IMR-90 (cell line): ENCODE measurements at regions not wholly inside any gene's neighbourhood (a gene's known extent, or its start where the extent isn't known, plus 50 kb on each side); places are given as distances from the start of the nearest gene placed in this dataset.
A peak's percentile ranks its signal among the peaks of the same experiment; 100 is the strongest.

Experiments used
- ATAC-seq: fragments of 200-7000 bp; cut with Tn5 transposase; 2 replicates; pipeline ENCODE4 v1.9.1; 2020; ENCODE audit warnings: low read depth, mild to moderate bottlenecking, moderate library complexity
- BruUV-seq: library from RNA; stranded (reverse); fragments of 400-500 nt; replicated peaks from 2 replicates; lab custom pipeline; 2021; lab: Mats Ljungman, UMichigan
- CTCF ChIA-PET: fragments of 300-600 bp; formaldehyde crosslinking; extraction: SDS; loops from one replicate; lab custom pipeline; 2021; ENCODE audit warnings: antibody characterized with exemption; lab: Yijun Ruan, JAX
- POLR2A ChIA-PET: fragments of 300-600 bp; sonication (Branson Sonifier 250); formaldehyde crosslinking; loops from one replicate; lab custom pipeline; 2022; ENCODE audit warnings: antibody characterized with exemption; ENCODE audit not compliant: unreplicated experiment; lab: Charles Lee
- DNase-seq: peaks from one replicate; pipeline ENCODE4 v3.0.0; 2013
- H2AFZ ChIP-seq: replicated peaks from 2 replicates; pipeline ENCODE3; 2013; ENCODE audit warnings: low read length, mild to moderate bottlenecking; ENCODE audit not compliant: poor library complexity
- H2AK5ac ChIP-seq: 2 replicates; pipeline ENCODE4 v1.6.1; 2013; ENCODE audit warnings: low read depth, low read length, inconsistent platforms
- H2AK9ac ChIP-seq: replicated peaks from 2 replicates; pipeline ENCODE3; 2013; ENCODE audit warnings: mild to moderate bottlenecking, low read depth, low read length, moderate library complexity; ENCODE audit not compliant: poor library complexity
- H2BK120ac ChIP-seq: 2 replicates; pipeline ENCODE4 v1.6.1; 2013; ENCODE audit warnings: low read depth, low read length, inconsistent platforms
- H2BK15ac ChIP-seq: 3 replicates; pipeline ENCODE4 v1.6.1; 2013; ENCODE audit warnings: low read depth, low read length, inconsistent platforms
- H2BK20ac ChIP-seq: 2 replicates; pipeline ENCODE4 v1.6.1; 2013; ENCODE audit warnings: low read depth, mild to moderate bottlenecking, inconsistent platforms, low read length, moderate library complexity
- H2BK5ac ChIP-seq: 2 replicates; pipeline ENCODE4 v1.6.1; 2013; ENCODE audit warnings: mild to moderate bottlenecking, low read depth, low read length, inconsistent platforms; ENCODE audit not compliant: poor library complexity, severe bottlenecking
- H3K14ac ChIP-seq: replicated peaks from 2 replicates; pipeline ENCODE4 v1.6.1; 2013; ENCODE audit warnings: low read depth, low read length, inconsistent platforms
- H3K18ac ChIP-seq: 2 replicates; pipeline ENCODE4 v1.6.1; 2013; ENCODE audit warnings: low read depth, low read length, control low read depth
- H3K23ac ChIP-seq: 2 replicates; pipeline ENCODE4 v1.6.1; 2013; ENCODE audit warnings: low read depth, low read length, inconsistent platforms
- H3K27ac ChIP-seq: 2 replicates; pipeline ENCODE4 v1.5.1; 2013; ENCODE audit warnings: mild to moderate bottlenecking, control low read depth, low read length; ENCODE audit not compliant: insufficient read depth
- H3K27me3 ChIP-seq: 2 replicates; pipeline ENCODE4 v1.6.1; 2013; ENCODE audit warnings: low read length; ENCODE audit not compliant: control insufficient read depth, insufficient read depth
- H3K36me3 ChIP-seq: 2 replicates; pipeline ENCODE4 v1.6.1; 2013; ENCODE audit warnings: low read length, mixed read lengths; ENCODE audit not compliant: control insufficient read depth, insufficient read depth
- H3K4ac ChIP-seq: 2 replicates; pipeline ENCODE4 v1.6.1; 2013; ENCODE audit warnings: low read depth, low read length, inconsistent platforms
- H3K4me1 ChIP-seq: 2 replicates; pipeline ENCODE4 v1.6.1; 2013; ENCODE audit warnings: low read length, mixed read lengths; ENCODE audit not compliant: control insufficient read depth, insufficient read depth
- H3K4me2 ChIP-seq: 2 replicates; pipeline ENCODE4 v1.6.1; 2013; ENCODE audit warnings: low read depth, mild to moderate bottlenecking, control low read depth, low read length, moderate library complexity
- H3K4me3 ChIP-seq: 2 replicates; pipeline ENCODE4 v1.5.1; 2013; ENCODE audit warnings: low read depth, mild to moderate bottlenecking, control low read depth, low read length, moderate library complexity; ENCODE audit not compliant: insufficient read depth
- H3K56ac ChIP-seq: 2 replicates; pipeline ENCODE4 v1.6.1; 2013; ENCODE audit warnings: low read length, inconsistent platforms; ENCODE audit not compliant: insufficient read depth; ENCODE audit errors: extremely low read depth
- H3K79me1 ChIP-seq, 2 experiments: 2 replicates each; pipeline ENCODE4 v1.6.1; 2013; ENCODE audit warnings: low read length in 2 of 2, inconsistent platforms in 1 of 2, low read depth in 1 of 2
- H3K9ac ChIP-seq: 2 replicates; pipeline ENCODE4 v1.6.1; 2013; ENCODE audit warnings: low read depth, low read length, control low read depth
- H3K9me1 ChIP-seq: 2 replicates; pipeline ENCODE4 v1.6.1; 2013; ENCODE audit warnings: low read length, inconsistent platforms; ENCODE audit not compliant: insufficient read depth
- H3K9me3 ChIP-seq: 2 replicates; pipeline ENCODE4 v1.6.1; 2013; ENCODE audit warnings: low read length; ENCODE audit not compliant: control insufficient read depth, insufficient read depth
- H4K20me1 ChIP-seq: 2 replicates; pipeline ENCODE4 v1.6.1; 2013; ENCODE audit warnings: low read length, inconsistent platforms; ENCODE audit not compliant: insufficient read depth
- H4K5ac ChIP-seq: 2 replicates; pipeline ENCODE4 v1.6.1; 2013; ENCODE audit warnings: mild to moderate bottlenecking, low read depth, low read length, control low read depth
- H4K8ac ChIP-seq, 2 experiments: 2 replicates each; pipeline ENCODE4 v1.6.1; 2013; ENCODE audit warnings: low read depth in 2 of 2, low read length in 2 of 2, control low read depth in 1 of 2, inconsistent platforms in 1 of 2
- H4K91ac ChIP-seq: 2 replicates; pipeline ENCODE4 v1.6.1; 2013; ENCODE audit warnings: low read depth, low read length, inconsistent platforms; ENCODE audit not compliant: insufficient read depth
- BHLHE40 ChIP-seq: fragments of 150-350 bp; IDR thresholded peaks from 2 replicates; pipeline ENCODE4 v1.6.1; 2016; ENCODE audit warnings: mild to moderate bottlenecking, low read depth, low read length
- CEBPB ChIP-seq: IDR thresholded peaks from 2 replicates; pipeline ENCODE4 v1.6.1; 2012; ENCODE audit warnings: low read depth, low read length, improper control_type of control experiment
- CHD1 ChIP-seq: IDR thresholded peaks from 2 replicates; pipeline ENCODE4 v1.6.1; 2012; ENCODE audit warnings: low read depth, low read length, improper control_type of control experiment
- CTCF ChIP-seq: conservative IDR thresholded peaks from 2 replicates; pipeline ENCODE4 v1.5.1; 2012; ENCODE audit warnings: mild to moderate bottlenecking, low read depth, low read length, improper control_type of control experiment
- ELK1 ChIP-seq: fragments of 150-350 bp; IDR thresholded peaks from 2 replicates; pipeline ENCODE4 v1.6.1; 2016; ENCODE audit warnings: low read depth, mild to moderate bottlenecking, low read length, moderate library complexity, borderline replicate concordance
- FOS ChIP-seq: fragments of 150-350 bp; IDR thresholded peaks from 2 replicates; pipeline ENCODE4 v1.6.1; 2016; ENCODE audit warnings: low read depth, low read length
- MAFK ChIP-seq: IDR thresholded peaks from 2 replicates; pipeline ENCODE4 v1.6.1; 2012; ENCODE audit warnings: low read depth, low read length, improper control_type of control experiment
- MAZ ChIP-seq: IDR thresholded peaks from 2 replicates; pipeline ENCODE4 v1.6.1; 2012; ENCODE audit warnings: low read depth, mild to moderate bottlenecking, low read length, improper control_type of control experiment, moderate library complexity, borderline replicate concordance
- MXI1 ChIP-seq: IDR thresholded peaks from 2 replicates; pipeline ENCODE4 v1.6.1; 2012; ENCODE audit warnings: low read depth, mild to moderate bottlenecking, low read length, moderate library complexity, borderline replicate concordance
- NFE2L2 ChIP-seq: fragments of 150-350 bp; IDR thresholded peaks from 2 replicates; pipeline ENCODE4 v1.6.1; 2016; ENCODE audit warnings: low read depth, mild to moderate bottlenecking, low read length
- POLR2A ChIP-seq: IDR thresholded peaks from 2 replicates; pipeline ENCODE4 v1.6.1; 2012; ENCODE audit warnings: mild to moderate bottlenecking, low read depth, low read length
- RAD21 ChIP-seq: IDR thresholded peaks from 2 replicates; pipeline ENCODE4 v1.6.1; 2012; ENCODE audit warnings: low read length, improper control_type of control experiment
- RCOR1 ChIP-seq: IDR thresholded peaks from 2 replicates; pipeline ENCODE4 v1.6.1; 2012; ENCODE audit warnings: mild to moderate bottlenecking, low read length, improper control_type of control experiment; ENCODE audit not compliant: insufficient replicate concordance
- RFX5 ChIP-seq: IDR thresholded peaks from 2 replicates; pipeline ENCODE4 v1.8.0; 2012; ENCODE audit warnings: low read depth, mild to moderate bottlenecking, low read length, moderate library complexity
- SMC3 ChIP-seq: fragments of 150-350 bp; IDR thresholded peaks from 2 replicates; pipeline ENCODE4 v1.6.1; 2016; ENCODE audit warnings: low read depth, mild to moderate bottlenecking, antibody characterized with exemption, low read length, moderate library complexity
- USF2 ChIP-seq: fragments of 150-350 bp; IDR thresholded peaks from 2 replicates; pipeline ENCODE4 v1.6.1; 2017; ENCODE audit warnings: mild to moderate bottlenecking, antibody characterized with exemption, low read length, low read depth
- WGBS, 2 experiments: methylation state at CpG; one replicate each; pipeline versions ENCODE4 v1.1.5 to v1.1.7; 2013; ENCODE audit warnings: missing lambda C conversion rate in 2 of 2; ENCODE audit not compliant: insufficient read length in 1 of 2; ENCODE audit errors: extremely low coverage in 2 of 2; 5-methylcytosine and 5-hydroxymethylcytosine counted together
- dilution Hi-C: fragments of 300-500 bp; cut with HindIII; formaldehyde crosslinking; loops from one replicate; pipeline ENCODE4 v1.14.3; 2018; ENCODE audit warnings: low sequenced_read_pairs; ENCODE audit not compliant: unreplicated experiment
- in situ Hi-C: fragments of 300-500 bp; cut with MboI; formaldehyde crosslinking; loops from 3 replicates; pipeline ENCODE4 v1.14.3; 2019; ENCODE audit warnings: low sequenced_read_pairs, inconsistent platforms, mixed read lengths
- intact Hi-C: fragments of 100-400 bp; cut with micrococcal nuclease; formaldehyde crosslinking; loops from 2 replicates; pipeline ENCODE4 v1.10.0; 2022

- WGBS, 2 experiments: 59% methylated on average over 2 of the region's 3 CpGs; no CpG with 5 or more reads in 1 of the 2 experiments
Observed at GRCh38 chr2:47632754-47633153, 62.0 kb upstream of the KCNK12 start.

More at GRCh38 chr2:47632754-47633153, 62.0 kb upstream of the KCNK12 start:
- H3K79me1 ChIP-seq: no peaks in the 10 kb centered on the region
- no peaks in the 10 kb centered on the region for H3K9me1 ChIP-seq
- no peak overlapping the region for H2AK5ac ChIP-seq
- dilution Hi-C loops: no loop called here
- H4K8ac ChIP-seq: no peak overlapping the region
- H3K36me3 ChIP-seq: no peaks in the 10 kb centered on the region
- no peak overlapping the region for H2BK20ac ChIP-seq
- ChIA-PET CTCF (interaction anchor here (1.4 kb wide), 1 partner anchor 22 kb away, joined by 3 read pairs; no protein-coding TSS in a partner anchor), POLR2A (no interaction called here)
- H2BK15ac ChIP-seq: no peak overlapping the region
- no peak overlapping the region for H2BK120ac ChIP-seq
- H3K4ac ChIP-seq: no peak overlapping the region
- intact Hi-C loops: no loop called here
- no TSS peak for BruUV-seq
- TF ChIP-seq RCOR1 (no peak), NFE2L2 (no peak), RAD21 (no peak), FOS (no peak), CEBPB (no peak), SMC3 (no peak), MAFK (no peak), ELK1 (no peak), BHLHE40 (no peak), POLR2A (no peak), CHD1 (no peak), MXI1 (no peak), CTCF (no peak), MAZ (no peak), RFX5 (no peak), USF2 (no peak)
- H3K4me3 ChIP-seq: no peak overlapping the region
- H3K9me3 ChIP-seq: no peaks in the 10 kb centered on the region
- H3K23ac ChIP-seq: no peak overlapping the region
- ATAC-seq: no peak
- H4K91ac ChIP-seq: no peak overlapping the region
- no peak overlapping the region for H4K5ac ChIP-seq
- H2BK5ac ChIP-seq: no peak overlapping the region
- no peak overlapping the region for H3K56ac ChIP-seq
- H2AK9ac ChIP-seq: peak overlapping the region; percentile 9
- no peak overlapping the region for H3K4me2 ChIP-seq
- peaks cover 16% of the 10 kb centered on the region for H3K27me3 ChIP-seq
- no peak for DNase-seq
- H3K14ac ChIP-seq: no peak overlapping the region
- H2AFZ ChIP-seq: no peak overlapping the region
- no peak overlapping the region for H3K27ac ChIP-seq
- H4K20me1 ChIP-seq: no peaks in the 10 kb centered on the region
- in situ Hi-C loops: no loop called here
- H3K18ac ChIP-seq: no peak overlapping the region
- no peak overlapping the region for H3K9ac ChIP-seq
- peaks cover 7% of the 10 kb centered on the region for H3K4me1 ChIP-seq
